ENCODE measurements at regions not wholly inside any gene's neighbourhood (a gene's known extent, or its start where the extent isn't known, plus 50 kb on each side); places are given as distances from the start of the nearest gene placed in this dataset.

DNA sequence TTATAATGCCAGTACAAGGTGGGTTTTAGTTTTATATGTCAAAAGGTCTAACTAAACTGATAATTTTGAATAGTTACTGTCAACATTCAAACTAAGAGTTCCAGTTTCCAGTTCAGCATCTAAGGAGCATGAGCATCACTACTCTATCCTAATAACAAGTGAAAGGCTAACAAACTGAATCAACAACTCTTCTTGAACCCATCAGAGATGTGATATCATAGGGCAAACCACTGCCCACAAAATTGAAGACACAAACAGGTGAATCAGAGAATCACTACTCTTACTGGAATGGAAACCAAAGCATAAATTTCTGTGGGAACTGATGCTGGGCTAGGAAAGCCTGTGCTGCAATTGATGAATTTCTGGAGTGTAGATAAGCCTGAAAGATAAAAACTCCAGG is 140.7 kb upstream of the GRIP1 start:
- in situ Hi-C loops (cut with HindIII; ENCODE audit: low pct_unique_long_range_greater_than_20kb, low sequenced_read_pairs) (no loop called here), intact Hi-C loops (cut with micrococcal nuclease; ENCODE audit: unreplicated experiment) (no loop called here)
- Histone ChIP-seq H3K27me3 (ENCODE audit: control insufficient read depth, insufficient read depth, low read length) (no peaks in the 10 kb centered on the region), H3K4me1 (ENCODE audit: control insufficient read depth, insufficient read depth, low read length) (no peaks in the 10 kb centered on the region), H3K27ac (ENCODE audit: low read length) (no peak overlapping the region), H3K4me3 (ENCODE audit: low read depth in 2 of 2, low read length in 2 of 2) (no peak overlapping the region), H3K9me3 (ENCODE audit: control insufficient read depth, insufficient read depth, low read depth, low read length) (no peaks in the 10 kb centered on the region), H3K36me3 (ENCODE audit: control insufficient read depth, insufficient read depth, low read length) (no peaks in the 10 kb centered on the region)
- DNase-seq (ENCODE audit: low read depth, low spot score) (no peak), ATAC-seq (no peak)
- BruUV-seq (replicated peaks), result no TSS peak
- CTCF ChIA-PET, result no interaction called here
- TF ChIP-seq TCF7L2 (IDR thresholded peaks at IDR 0.05; ENCODE audit: low read depth, low read length), result no peak
- TF ChIP-seq, protein P1, sequence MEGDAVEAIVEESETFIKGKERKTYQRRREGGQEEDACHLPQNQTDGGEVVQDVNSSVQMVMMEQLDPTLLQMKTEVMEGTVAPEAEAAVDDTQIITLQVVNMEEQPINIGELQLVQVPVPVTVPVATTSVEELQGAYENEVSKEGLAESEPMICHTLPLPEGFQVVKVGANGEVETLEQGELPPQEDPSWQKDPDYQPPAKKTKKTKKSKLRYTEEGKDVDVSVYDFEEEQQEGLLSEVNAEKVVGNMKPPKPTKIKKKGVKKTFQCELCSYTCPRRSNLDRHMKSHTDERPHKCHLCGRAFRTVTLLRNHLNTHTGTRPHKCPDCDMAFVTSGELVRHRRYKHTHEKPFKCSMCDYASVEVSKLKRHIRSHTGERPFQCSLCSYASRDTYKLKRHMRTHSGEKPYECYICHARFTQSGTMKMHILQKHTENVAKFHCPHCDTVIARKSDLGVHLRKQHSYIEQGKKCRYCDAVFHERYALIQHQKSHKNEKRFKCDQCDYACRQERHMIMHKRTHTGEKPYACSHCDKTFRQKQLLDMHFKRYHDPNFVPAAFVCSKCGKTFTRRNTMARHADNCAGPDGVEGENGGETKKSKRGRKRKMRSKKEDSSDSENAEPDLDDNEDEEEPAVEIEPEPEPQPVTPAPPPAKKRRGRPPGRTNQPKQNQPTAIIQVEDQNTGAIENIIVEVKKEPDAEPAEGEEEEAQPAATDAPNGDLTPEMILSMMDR (IDR thresholded peaks at IDR 0.05), result no peak
- TF ChIP-seq, protein P2, sequence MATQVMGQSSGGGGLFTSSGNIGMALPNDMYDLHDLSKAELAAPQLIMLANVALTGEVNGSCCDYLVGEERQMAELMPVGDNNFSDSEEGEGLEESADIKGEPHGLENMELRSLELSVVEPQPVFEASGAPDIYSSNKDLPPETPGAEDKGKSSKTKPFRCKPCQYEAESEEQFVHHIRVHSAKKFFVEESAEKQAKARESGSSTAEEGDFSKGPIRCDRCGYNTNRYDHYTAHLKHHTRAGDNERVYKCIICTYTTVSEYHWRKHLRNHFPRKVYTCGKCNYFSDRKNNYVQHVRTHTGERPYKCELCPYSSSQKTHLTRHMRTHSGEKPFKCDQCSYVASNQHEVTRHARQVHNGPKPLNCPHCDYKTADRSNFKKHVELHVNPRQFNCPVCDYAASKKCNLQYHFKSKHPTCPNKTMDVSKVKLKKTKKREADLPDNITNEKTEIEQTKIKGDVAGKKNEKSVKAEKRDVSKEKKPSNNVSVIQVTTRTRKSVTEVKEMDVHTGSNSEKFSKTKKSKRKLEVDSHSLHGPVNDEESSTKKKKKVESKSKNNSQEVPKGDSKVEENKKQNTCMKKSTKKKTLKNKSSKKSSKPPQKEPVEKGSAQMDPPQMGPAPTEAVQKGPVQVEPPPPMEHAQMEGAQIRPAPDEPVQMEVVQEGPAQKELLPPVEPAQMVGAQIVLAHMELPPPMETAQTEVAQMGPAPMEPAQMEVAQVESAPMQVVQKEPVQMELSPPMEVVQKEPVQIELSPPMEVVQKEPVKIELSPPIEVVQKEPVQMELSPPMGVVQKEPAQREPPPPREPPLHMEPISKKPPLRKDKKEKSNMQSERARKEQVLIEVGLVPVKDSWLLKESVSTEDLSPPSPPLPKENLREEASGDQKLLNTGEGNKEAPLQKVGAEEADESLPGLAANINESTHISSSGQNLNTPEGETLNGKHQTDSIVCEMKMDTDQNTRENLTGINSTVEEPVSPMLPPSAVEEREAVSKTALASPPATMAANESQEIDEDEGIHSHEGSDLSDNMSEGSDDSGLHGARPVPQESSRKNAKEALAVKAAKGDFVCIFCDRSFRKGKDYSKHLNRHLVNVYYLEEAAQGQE (IDR thresholded peaks at IDR 0.05; ENCODE audit: insufficient read depth in 1 of 2, low read depth in 2 of 2, low read length in 1 of 2), result no peak
- POLR2A ChIA-PET, result no interaction called here

DNA sequence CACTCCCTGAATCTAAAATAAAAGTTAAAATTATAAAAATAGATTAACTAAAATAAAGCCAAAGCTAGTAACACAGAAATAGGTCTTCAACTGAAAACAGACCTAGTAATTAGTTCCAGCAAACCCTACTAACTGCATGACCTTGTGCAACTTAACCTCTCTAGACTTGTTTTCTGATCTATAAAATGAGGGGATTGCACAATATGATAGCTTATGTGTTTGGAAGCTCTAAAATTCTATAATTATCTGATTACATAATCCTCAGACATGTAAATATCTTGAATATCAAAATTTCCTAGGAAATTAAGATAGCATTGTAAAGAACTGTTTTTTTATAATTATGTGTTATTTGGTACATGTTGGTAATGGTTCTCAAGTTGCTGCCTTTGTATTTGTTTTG is 144.1 kb upstream of the GRIP1 start:
- intact Hi-C loops (cut with micrococcal nuclease; ENCODE audit: unreplicated experiment), result no loop called here
- no peak for TF ChIP-seq POLR2AphosphoS5 (IDR thresholded peaks at IDR 0.05; ENCODE audit: low read depth, low read length)
- no peak for TF ChIP-seq TCF7L2 (IDR thresholded peaks at IDR 0.05; ENCODE audit: low read depth, low read length)
- TF ChIP-seq, protein P2 (IDR thresholded peaks at IDR 0.05; ENCODE audit: insufficient read depth in 1 of 2, low read depth in 2 of 2, low read length in 1 of 2), result no peak
- no peak for TF ChIP-seq SIN3A (IDR thresholded peaks at IDR 0.05; ENCODE audit: borderline replicate concordance, insufficient read depth, low read depth, low read length)
- TF ChIP-seq, protein P1 (IDR thresholded peaks at IDR 0.05), result no peak
- ATAC-seq (no peak), DNase-seq (ENCODE audit: low read depth, low spot score) (no peak)
- CTCF ChIA-PET, result no interaction called here
- POLR2A ChIA-PET, result no interaction called here
- Histone ChIP-seq H3K4me3 (ENCODE audit: low read depth in 2 of 2, low read length in 2 of 2) (no peak overlapping the region), H3K27me3 (ENCODE audit: control insufficient read depth, insufficient read depth, low read length) (no peaks in the 10 kb centered on the region), H3K36me3 (ENCODE audit: control insufficient read depth, insufficient read depth, low read length) (no peaks in the 10 kb centered on the region), H3K9me3 (ENCODE audit: control insufficient read depth, insufficient read depth, low read depth, low read length) (no peaks in the 10 kb centered on the region), H3K4me1 (ENCODE audit: control insufficient read depth, insufficient read depth, low read length) (no peaks in the 10 kb centered on the region), H3K27ac (ENCODE audit: low read length) (no peak overlapping the region)
- in situ Hi-C loops (cut with HindIII; ENCODE audit: low pct_unique_long_range_greater_than_20kb, low sequenced_read_pairs), result no loop called here
- BruUV-seq (replicated peaks), result no TSS peak

Data from Panc1 (cell line).